Limb (tissue), 2 donors: ENCODE measurements at regions not wholly inside any gene's neighbourhood (a gene's known extent, or its start where the extent isn't known, plus 50 kb on each side); places are given as distances from the start of the nearest gene placed in this dataset.
"Not testable (repeated sequence)": the region's sequence is repeated elsewhere in the genome, so short reads cannot be mapped to it uniquely, and the experiment has no call there.

Source experiments
- DNase-seq, 2 donors: peaks; one replicate each; pipeline ENCODE4 v3.0.0-alpha.2; 2016; ENCODE audit errors: extremely low spot score in 2 of 2

DNA sequence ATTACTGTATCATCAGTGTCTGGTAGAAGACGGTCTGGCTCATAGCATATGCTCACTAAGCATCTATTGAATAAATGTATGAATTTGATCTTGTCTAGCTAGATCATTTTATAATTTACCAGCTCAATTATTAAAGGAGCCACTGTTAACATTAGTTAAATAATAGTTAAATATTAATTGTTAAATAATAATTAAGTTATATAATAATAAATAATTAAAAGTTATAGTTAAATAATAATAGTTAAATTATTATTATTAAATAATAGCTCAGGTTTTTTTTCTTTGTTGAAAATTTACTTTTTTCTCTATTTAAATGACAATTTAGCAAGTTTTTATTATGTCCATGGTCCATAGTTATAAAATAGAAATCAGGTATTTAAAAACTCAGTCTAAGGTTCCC lies 274.4 kb downstream of the OXSM start:
- no peak for DNase-seq

DNA sequence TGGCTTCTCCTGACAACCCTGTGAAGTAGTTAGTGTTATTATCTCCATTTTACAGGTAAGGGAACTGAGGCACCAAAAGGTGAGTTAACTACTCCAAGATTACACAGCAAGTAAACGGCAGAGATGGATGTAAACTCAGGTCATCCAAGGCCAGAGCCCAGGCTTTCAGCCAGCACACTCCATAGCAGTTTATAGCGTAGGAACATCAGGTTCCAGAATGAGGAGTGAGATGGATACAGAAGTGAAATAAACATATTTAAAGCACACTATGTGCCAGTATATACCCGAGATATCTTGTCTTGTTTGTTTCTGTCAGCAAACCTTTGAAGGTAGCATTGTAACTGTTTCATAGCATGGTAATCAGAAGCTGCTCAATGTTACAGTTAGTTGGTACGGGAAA lies 279.0 kb downstream of the OXSM start:
- DNase-seq = no peak

DNA sequence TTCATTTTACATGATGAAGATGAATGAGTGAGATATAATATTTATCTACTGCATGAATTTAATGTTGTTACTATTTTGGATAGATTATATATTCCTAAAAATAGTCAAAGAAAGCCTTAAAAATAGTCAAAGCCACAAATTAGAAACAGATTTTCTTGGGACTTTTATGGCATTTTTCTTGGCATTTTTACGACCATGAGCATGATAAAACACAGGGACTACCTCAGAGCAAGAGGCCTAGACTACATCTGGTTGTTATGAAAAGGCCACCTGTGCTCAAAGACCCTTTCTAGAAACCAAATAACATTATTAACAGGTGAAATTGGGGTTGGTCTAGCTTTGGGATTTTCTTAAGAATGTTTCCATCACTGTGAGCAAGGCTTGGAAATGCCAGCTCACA lies 281.0 kb downstream of the OXSM start:
- DNase-seq = no peak

DNA sequence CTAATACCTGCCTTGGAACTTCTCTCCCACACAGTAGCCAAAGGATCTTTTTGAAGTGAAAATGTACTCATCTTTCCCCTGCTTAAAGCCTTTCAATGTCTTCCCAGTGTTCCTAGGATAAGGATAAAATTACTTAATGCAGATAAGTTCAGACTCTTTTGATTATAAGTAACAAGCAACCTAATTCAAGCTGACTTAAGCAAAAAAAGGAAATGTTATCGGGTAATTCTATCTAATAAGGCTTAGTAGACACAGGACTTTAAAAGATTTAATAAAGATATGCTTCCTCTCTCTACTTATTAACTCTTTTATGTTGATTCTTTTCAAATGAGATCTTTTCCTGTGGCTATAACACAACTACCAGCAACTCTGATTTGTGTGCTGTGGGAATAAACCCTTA lies 284.2 kb downstream of the OXSM start:
- DNase-seq = no peak

DNA sequence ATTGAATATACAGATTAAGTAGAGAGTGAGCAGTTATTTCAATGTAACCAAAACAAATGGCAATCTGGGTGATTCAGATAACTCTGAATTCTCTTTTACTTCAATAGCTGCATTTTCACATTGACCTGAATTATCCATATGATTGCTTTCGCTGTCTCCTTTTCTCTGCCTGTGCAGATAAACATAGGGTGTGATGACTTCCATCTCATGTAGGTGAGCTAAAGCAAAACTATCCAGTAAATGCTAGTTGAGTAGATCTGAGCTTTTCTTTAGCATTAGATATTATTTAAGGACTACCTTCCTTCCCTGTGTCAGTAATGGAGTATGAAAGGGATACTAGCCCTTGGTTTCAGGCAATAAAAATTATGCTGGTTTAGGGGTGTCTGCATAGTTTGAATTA lies 288.6 kb downstream of the OXSM start:
- no peak for DNase-seq

DNA sequence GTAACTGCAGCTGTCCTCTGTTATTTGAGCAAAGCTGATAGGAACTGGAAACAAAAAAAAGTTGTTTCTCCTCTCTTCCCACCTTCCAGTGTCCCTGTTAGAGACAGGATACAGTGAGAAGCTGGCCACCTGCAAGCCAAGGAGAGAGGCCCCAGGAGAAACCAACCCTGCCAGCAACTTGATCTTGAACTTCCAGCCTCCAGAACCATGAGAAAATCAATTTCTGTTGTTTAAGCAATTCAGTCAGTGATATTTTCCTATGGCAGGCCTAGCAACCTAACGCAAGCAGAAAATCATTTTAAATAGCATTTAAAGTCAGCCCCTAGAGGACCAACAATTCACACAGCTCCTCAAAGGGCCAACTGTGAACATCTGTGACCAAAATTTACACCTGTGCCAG lies 291.3 kb downstream of the OXSM start:
- DNase-seq = no peak

DNA sequence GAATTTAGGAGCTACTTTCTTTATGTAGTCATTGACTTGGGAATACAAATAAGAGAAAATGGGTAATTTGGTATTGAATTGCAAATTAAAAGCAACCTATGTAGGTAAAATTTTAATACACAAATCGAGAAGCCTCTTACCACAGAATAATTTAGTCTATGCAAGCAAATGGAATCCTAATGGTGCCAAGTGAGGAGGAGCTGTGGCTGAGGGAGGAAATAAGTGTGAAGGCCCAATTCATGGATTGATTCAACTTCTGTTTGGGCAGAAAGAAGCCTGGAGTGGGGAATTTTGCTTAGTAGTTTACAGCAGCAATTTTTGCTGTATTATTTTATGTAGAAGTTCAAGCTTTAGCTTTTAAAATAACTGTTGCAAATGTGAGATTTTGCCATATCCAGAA lies 291.9 kb downstream of the OXSM start:
- no peak for DNase-seq

DNA sequence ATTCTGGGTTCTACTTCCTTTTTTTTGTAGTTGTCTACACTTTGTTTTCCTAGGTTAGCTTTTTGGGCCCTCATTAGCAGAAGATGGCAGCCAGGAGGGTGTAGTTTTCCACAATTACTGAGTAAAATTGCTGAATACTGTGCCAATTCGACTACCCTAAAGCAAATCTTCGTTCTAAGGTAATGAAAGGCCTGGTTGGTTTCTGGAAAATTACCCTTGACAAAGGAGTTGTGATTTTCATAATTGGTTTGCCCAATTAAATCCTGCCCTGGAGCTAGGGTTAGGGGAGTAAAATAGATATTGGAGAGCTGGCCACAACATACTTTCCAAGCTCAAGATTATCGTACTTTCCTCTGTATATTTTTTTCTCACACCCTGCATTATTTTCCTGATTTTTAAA lies 293.0 kb downstream of the OXSM start:
- DNase-seq = no peak

DNA sequence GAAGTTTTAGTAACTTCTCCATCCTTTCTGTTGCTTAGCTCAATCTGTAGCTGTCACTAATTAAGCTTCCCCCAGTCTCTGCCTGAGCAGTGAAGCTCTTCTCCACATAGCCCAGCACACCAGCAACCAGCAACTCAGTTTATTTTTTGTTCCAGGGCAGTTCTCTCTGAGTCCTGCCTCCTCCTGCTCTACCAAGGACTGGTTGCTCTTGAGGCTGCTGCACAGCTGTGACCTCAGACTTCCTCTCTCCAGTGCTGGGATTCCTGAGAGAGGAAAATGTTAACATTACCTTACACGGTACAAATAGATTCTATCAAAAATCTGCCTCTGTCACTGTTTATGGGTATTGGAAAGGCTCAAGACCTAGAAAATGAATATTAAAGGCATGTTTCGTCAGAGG lies 294.7 kb downstream of the OXSM start:
- DNase-seq = peak in 1 of 2 donors; percentile 19

DNA sequence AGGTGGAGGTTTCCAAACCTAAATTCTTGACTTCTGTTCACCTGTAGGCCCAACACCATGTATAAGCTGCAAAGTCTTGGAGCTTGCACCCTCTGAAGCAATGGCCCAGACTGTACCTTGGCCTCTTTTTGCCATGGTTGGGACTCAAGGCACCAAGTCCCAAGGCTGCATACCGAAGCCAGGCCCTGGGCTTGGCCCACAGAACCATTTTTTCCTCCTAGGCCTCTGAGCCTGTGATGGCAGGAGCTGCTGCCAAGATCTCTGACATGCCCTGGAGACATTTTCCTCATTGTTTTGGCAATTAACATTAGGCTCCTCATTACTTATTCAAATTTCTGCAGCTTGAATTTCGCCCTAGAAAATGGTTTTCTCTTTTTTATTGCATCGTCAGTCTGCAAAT lies 297.9 kb downstream of the OXSM start:
- no peak for DNase-seq

DNA sequence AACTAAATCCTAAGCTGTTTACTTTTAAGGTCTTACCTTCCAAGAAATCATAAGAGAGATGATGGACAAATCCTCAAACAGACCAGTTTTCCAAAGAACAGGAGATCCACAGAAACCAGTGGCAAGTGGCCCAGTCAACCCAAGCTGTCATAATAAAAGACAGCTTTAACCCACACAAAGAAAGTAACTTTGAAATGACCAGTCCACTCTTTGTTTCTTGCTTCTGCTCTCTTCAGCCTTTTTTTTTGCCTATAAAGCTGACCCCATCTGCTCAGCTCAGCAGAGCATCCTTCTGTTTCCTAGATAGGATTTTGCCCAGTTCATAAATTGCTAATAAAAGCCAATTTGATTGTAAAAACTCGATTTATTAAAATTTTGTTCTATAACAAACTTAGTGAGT lies 299.4 kb downstream of the OXSM start:
- no peak for DNase-seq

DNA sequence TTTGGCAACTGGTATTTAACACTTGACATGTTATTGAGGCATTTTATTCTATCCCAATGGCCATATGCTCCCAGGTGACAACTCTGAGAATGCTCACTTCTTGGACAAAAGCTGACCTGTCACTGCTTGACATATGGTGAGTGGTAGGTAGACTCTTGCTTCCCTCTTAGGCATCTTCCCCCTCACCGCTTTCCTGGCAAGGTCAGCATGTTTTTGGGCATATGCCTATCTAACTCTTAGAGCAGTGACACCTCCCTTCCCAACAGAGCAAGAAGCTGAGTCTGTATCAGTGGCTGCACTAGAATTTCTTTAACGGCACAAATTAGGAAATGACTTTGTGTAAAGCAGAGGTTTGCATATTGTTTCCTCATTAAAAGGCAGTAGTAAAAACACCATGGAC lies 300.7 kb downstream of the OXSM start:
- DNase-seq = no peak

DNA sequence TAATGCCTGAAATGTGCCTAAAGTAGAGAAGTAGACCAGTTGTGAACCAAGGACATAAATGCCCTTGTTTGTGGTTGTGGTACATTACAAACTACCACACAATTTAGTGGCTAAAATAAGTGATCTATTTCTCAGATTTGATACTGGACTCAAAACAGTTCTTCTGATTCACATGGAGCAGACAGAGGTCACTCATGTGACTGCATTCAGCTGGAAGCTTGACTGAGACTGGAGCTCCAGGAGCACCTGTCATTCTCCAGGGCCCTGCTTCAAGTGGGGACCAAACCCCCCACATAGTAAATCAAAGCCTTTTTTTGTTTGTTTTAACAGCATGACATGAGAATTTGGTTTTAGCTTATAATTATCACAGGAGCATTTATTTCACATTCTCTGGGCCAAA lies 301.2 kb downstream of the OXSM start:
- no peak for DNase-seq

DNA sequence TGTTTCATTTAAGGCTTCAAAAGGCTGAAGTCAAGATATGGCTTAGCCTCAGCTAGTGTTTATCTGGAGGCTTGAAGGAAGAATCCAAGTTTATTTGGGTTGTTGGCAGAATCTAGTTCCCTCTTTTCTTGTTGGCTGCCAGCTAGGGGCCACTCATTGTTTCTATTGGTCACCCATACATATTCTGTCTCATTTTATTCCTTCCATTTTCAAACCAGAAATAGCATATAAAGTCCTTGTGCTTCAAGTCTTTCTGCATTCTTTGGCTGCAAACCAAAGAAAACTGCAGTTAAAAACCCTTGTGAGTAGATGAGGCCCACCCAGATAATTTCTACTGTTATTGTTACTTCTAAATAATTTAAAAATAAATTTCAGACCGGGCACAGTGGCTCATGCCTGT lies 301.7 kb downstream of the OXSM start:
- no peak for DNase-seq

DNA sequence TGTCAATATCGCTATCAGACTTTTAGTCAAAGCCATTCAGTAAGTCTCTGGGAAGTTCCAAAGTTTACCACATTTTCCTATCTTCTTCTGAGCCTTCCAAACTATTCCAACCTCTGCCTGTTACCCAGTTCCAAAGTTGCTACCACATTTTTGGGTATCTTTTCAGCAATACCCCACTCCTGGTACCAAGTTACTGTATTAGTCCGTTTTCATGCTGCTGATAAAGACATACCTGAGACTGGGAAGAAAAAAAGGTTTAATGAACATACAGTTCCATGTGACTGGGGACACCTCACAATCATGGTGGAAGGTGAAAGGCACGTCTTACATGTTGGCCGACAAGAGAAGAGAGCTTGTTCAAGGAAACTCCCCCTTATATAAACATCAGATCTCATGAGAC lies 307.2 kb downstream of the OXSM start:
- DNase-seq = not testable (repeated sequence)

DNA sequence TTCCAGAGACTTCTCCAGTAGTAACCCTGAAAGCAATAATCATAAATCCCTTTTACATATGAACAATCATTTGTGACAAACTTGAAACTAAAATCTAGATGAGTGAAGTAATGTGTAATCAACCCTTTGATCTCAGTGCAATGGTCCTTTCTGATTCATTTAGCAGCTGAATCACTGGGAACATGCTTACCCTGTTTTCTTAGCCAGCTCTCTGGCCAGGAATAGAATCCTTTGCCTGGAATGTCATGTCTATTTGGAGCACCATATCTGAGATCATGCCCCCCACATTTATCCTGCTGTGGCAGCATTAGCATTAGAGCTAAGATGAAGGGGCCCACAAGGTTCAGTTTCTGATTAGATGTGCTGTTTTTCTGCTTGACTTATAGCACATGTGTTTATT lies 309.8 kb downstream of the OXSM start:
- DNase-seq = peak in 1 of 2 donors; percentile 32

DNA sequence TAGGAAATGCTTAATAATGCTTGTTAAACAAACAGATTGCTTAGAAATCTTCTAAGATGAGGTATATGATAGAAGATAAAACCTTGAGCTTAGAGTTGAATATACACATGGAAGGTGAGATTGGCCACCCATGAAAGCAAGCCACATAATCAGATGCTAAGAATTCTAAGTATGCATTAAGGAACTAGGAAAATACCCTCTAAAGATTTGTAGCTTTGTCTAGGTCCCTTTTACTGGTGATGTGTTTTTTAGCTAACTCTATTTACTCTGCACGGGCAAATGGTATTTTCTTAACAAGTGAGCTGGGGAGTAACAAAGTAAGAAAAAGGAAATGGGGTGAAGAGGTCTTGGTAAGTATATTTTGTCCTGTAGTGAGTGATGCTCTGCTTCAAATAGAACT lies 310.3 kb downstream of the OXSM start:
- no peak for DNase-seq

DNA sequence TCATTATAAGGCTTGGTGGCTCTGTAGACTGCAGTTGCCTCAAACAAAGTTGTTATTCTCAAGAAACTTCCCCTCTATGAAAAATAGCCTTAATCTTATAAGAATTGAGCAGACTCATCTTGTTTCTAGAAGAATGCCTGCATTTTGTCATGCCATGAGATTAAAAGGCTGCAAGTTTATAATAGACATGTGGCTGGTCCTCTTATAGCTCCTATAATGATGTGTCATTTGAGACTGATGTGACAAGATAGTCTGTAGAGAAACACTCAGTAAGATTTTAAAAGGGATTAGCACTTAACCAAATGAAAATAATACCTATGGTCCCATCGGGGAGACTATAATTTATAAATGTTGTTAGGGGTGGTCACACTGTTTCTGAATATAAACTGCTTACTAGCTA lies 312.5 kb downstream of the OXSM start:
- no peak for DNase-seq

DNA sequence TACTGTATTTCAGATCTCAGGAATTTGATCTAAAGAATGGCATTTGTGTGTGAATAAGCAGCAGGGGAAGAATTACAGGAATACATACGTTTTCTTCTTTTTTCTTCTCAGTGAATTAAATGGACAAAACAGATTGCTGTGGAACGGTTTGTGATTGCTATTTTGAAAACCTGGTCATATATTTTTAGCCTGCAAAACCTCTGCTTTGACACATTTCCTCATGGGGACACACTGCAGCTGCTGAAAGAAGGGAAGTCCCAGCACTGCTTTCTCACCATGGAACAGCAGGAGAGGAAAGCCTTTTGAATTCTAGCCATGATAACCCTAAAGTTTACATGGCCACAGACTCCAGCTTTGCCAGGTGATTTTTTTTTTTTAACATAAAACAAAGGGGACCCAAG lies 315.0 kb downstream of the OXSM start:
- DNase-seq = peak in 1 of 2 donors; percentile 86

DNA sequence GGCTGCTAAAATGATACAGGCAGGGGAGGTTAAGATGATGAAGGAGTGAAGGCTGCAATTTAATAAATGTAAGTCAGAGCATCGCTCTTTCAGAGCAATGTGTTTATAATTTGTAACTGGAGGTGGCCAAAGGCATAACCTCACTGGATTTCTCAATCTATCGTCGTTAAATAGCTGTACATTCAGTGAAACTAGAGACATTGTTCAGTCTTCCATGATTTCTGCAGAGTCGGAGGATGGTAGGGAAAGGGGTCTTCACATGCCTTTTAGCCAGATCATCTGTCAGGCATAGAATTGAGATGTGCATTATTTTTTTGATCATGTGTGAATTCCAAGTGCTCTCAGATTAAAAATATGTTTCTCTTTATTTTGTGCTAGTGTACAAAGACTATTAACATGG lies 315.4 kb downstream of the OXSM start:
- peak in 1 of 2 donors; percentile 57 for DNase-seq

DNA sequence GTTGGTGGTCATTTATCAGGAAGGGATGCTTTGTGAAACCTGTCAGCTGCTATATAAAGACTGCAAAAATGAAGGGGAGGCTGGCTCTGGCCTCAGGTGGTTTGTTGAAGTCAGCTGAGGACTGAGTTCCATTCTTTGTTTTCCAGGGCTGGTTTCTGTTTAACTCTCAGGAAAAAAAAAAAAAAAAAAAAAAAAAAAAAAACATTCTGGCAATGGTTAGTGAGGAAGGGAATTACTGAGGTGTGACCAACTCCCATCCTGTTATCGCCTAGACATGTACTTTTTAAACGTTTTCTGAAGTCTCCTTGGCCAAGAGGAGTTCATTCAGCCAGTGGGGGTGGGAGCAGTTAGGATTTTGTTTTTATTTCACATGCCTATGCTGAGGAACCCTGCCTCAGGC lies 316.3 kb downstream of the OXSM start:
- peak in 1 of 2 donors; percentile 22 for DNase-seq

DNA sequence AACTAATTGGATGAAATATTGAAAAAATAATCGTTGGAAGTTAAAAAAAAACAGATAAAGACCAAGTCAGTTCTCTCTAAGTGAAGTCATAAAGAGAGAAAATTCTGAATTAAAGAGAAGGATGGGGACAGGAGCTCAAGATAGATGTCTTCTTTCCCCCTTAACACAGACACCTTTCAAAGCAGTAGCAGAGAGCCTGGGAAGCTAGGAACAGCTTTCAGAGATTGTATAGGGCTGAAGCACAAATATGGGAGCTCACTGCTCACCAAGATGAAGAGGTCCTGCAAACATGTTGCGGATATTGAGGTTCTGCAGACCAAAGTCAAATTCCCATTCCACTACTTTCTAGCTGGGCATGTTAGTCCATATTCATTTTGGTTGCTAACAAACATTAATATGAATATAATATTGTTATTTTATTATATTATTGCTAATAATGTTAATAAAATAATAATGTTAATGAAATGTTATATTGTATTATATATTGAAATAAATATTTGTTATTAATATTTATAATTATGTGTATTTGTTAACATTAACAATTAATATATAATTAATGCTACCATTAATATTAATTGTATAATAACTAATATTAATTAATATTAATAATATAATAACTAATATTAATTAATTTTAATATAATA lies 319.1 kb downstream of the OXSM start:
- no peak for DNase-seq

DNA sequence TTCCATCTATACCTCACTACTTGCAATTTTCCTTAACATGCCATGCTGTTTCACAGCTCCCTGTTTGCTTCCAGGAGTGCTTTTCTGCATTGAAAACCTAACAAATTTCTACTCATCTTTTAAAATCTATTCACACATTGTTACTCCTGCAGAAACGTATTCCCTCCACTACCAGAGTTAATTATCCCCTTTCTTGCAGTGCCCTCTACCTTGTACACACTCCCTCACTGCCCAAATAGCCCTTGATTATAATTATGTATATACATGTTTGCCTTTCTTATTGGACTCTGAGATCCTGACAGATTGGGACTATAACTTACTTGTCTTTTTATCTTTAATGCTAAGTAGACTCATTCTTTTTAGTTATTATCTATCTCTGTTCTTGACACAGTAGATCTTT lies 325.0 kb downstream of the OXSM start:
- no peak for DNase-seq

DNA sequence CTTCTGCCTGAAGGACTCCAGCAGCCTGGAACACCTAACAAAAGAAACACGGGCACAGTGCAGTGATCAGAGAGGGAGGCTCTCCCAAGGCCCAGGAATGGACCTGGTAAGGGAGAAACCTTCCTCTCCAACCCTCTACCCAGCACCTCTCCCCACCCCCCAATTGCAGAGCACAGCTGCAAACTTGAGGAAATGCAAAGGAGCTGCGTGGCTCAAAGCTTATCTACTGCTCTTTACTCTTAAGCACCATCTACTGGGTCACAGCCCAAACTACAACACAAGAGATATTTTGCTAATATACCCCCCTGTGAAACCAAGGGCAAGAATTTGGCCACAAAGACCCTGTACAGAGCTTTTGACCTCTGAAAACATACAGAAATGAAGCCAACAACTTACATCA lies 328.3 kb downstream of the OXSM start:
- no peak for DNase-seq
